ENCODE measurements at regions not wholly inside any gene's neighbourhood (a gene's known extent, or its start where the extent isn't known, plus 50 kb on each side); places are given as distances from the start of the nearest gene placed in this dataset.

- no peak for TF ChIP-seq EZH2 (IDR thresholded peaks at IDR 0.05; ENCODE audit: borderline replicate concordance, low read depth, low read length, severe bottlenecking)
- TF ChIP-seq CTCF (IDR thresholded peaks at IDR 0.05; ENCODE audit: borderline replicate concordance, extremely low read depth, low read length, poor library complexity, severe bottlenecking) = no peak
Measured at GRCh38 chr1:104794035-104794434, 1044.3 kb downstream of the AMY1C start.
